DOHH2 (cell line): ENCODE measurements at regions not wholly inside any gene's neighbourhood (a gene's known extent, or its start where the extent isn't known, plus 50 kb on each side); places are given as distances from the start of the nearest gene placed in this dataset.

Source experiments
- CTCF ChIP-seq: fragments of 200-600 bp; sonication (generic); IDR thresholded peaks from one replicate; pipeline ENCODE4 v1.5.1; 2014; ENCODE audit warnings: antibody characterized with exemption, mild to moderate bottlenecking, low read depth, low read length; ENCODE audit not compliant: poor library complexity, severe bottlenecking
- EZH2phosphoT487 ChIP-seq: fragments of 200-600 bp; sonication (generic); IDR thresholded peaks from 2 replicates; pipeline ENCODE4 v1.6.1; 2017; ENCODE audit warnings: borderline replicate concordance, mild to moderate bottlenecking, antibody characterized with exemption, low read length, moderate library complexity, mixed read lengths

GRCh38 chr1:229184066-229184465 is 86.8 kb upstream of the RAB4A start:
- TF ChIP-seq CTCF (no peak), EZH2phosphoT487 (no peak)
